Heart left ventricle (tissue), 13 donors: ENCODE measurements at regions not wholly inside any gene's neighbourhood (a gene's known extent, or its start where the extent isn't known, plus 50 kb on each side); places are given as distances from the start of the nearest gene placed in this dataset.

ENCODE experiments used
- CTCF ChIP-seq, 12 donors: fragments of 200-600 bp; sonication (generic) in 4 of 12; IDR thresholded peaks; one replicate each; pipeline versions ENCODE4 v1.5.0 to v1.8.0; 2018 to 2022; ENCODE audit warnings: antibody characterized with exemption in 12 of 12, mild to moderate bottlenecking in 5 of 12
- POLR2A ChIP-seq, 2 donors: fragments of 450-650 bp; IDR thresholded peaks; one replicate each; pipeline ENCODE4 v1.6.1; 2017; ENCODE audit warnings: antibody characterized with exemption in 2 of 2, mild to moderate bottlenecking in 2 of 2, moderate library complexity in 2 of 2
- donor health status: ischemic (EF 13 %, LVEDD 7.1; RV severe dilation, severe dysfunction).
- donor health status: DM: no; HTN: yes; CAD: no.
- donor health status: DM: no; HTN: no; CAD: no.
- donor health status: ischemic (EF 25% LVEDD 6.9; RV normal size, moderate dysfunction).
- donor health status: ischemic (EF 25% LVEDD 5.7; RV mildly dilated, moderate dysfunction).
- donor health status: ischemic (EF 35%, LVEDD 5.7; RV mildly dilated, moderate dysfunction).
- donor health status: nonischemic (EF 11% LVEDD 7.7; RV severe dilation, severe dysfunction).
- donor health status: DM: yes; HTN: yes; CAD: no.
- donor health status: PGD.
- donor health status: ischemic (EF 29% LVEDD 5.4; RV normal size, mild dysfunction).
- donor health status: nonischemic (EF 23%, LVEDD 6.1; RV moderate dilation, normal function).

- TF ChIP-seq CTCF (IDR thresholded peaks at IDR 0.05) = no peak
- no peak for TF ChIP-seq POLR2A (IDR thresholded peaks at IDR 0.05)
These were observed 226.7 kb upstream of the HNRNPA3 start for GRCh38 chr2:176985871-176986270.
